Activated naive CD4-positive, alpha-beta T cell treated with anti-CD3 and anti-CD28 coated beads for 36 hours (primary cell): ENCODE measurements at regions not wholly inside any gene's neighbourhood (a gene's known extent, or its start where the extent isn't known, plus 50 kb on each side); places are given as distances from the start of the nearest gene placed in this dataset.
"Not testable (repeated sequence)": the region's sequence is repeated elsewhere in the genome, so short reads cannot be mapped to it uniquely, and the experiment has no call there.

Experiments
- CTCF ChIA-PET: fragments of 350-600 bp; sonication (Branson Sonifier 250); formaldehyde crosslinking; loops from one replicate; lab custom pipeline; 2021; ENCODE audit warnings: antibody characterized with exemption; lab: Charles Lee
- DNase-seq: peaks from one replicate; pipeline ENCODE4 v3.0.0-alpha.2; 2020
- H3K27ac Mint-ChIP-seq: one replicate; pipeline ENCODE4 v1.8.0; 2021; ENCODE audit warnings: mild to moderate bottlenecking, mixed read lengths
- H3K27me3 Mint-ChIP-seq: one replicate; pipeline ENCODE4 v1.8.0; 2021; ENCODE audit warnings: low read depth, mixed read lengths
- H3K36me3 Mint-ChIP-seq: one replicate; pipeline ENCODE4 v1.8.0; 2021; ENCODE audit warnings: low read depth, mixed read lengths
- H3K4me1 Mint-ChIP-seq: one replicate; pipeline ENCODE4 v1.8.0; 2021; ENCODE audit warnings: low read depth, mixed read lengths
- H3K4me3 Mint-ChIP-seq: one replicate; pipeline ENCODE4 v1.8.0; 2021; ENCODE audit warnings: mild to moderate bottlenecking, moderate library complexity, mixed read lengths
- H3K9me3 Mint-ChIP-seq: one replicate; pipeline ENCODE4 v1.8.0; 2021; ENCODE audit warnings: mixed read lengths
- intact Hi-C: fragments of 100-400 bp; cut with micrococcal nuclease; formaldehyde crosslinking; loops from one replicate; pipeline ENCODE4 v1.15.1; 2023

DNA sequence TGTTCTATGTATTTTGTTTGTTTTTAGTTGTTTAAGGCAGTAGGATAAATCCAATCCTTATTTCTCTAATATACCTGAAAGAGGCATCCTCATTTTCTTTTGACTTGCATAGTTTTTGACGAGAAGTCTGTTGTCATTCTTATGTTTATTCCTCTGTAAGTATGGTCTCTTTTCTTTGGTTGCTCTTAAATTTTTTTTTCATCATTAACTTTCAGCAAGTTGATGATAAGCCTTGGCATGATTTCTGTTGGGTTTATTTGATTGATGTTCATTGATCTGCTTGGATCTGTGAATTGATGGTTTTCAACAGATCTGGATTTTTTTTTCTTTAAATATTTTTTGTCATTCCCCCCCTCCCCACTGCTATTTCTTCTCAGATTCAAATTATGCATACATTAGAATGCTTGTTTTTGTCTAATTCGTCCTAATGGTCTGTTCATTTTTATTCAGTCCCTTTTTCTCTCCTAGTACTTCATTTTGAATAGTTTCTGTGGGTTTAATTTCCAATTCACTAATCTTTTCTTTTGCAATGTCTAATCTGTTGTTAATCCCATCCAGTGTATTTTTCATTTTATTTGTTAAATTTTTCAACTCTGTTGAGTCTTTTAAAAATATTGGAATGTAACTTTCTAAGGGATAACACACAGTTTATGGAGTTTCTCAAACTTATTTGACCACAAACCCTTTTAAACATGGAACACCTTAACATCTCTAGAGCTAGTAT is 495.9 kb downstream of the CSNK1G3 start:
- CTCF ChIA-PET = no interaction called here
- no peak overlapping the region for H3K4me3 Mint-ChIP-seq
- intact Hi-C loops = no loop called here

DNA sequence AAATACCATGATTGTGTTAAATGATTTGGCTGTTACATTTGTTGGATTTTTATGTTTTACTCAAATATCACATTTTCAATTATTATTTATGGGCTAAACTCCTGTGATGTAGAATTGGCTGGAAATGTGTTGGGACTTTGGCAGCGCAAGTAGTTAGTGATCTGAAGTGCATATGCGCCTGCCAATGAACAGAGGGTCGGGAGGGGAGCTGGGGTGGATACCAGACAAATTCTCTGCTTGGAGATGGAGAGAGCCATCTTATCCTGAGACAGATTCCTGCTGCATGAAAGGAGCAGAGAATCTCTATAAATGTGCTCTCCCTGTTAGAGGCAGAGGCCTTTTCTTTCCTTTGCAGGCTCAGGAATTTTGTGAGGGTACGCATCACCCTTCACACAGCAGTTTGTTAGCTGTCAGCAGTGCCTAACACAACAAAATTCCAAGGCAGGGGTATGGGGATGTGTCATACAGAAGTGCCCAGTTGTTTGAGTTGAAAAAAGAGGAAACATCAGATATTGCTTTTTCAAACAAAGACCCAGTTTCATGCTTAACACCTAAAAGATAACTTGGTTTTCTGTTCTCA is 489.1 kb downstream of the CSNK1G3 start:
- CTCF ChIA-PET = no interaction called here
- Mint-ChIP-seq H3K36me3 (no peaks in the 10 kb centered on the region), H3K4me3 (no peak overlapping the region), H3K4me1 (no peaks in the 10 kb centered on the region), H3K27me3 (no peaks in the 10 kb centered on the region), H3K27ac (no peak overlapping the region), H3K9me3 (peaks cover 5% of the 10 kb centered on the region)
- intact Hi-C loops = no loop called here
- no peak for DNase-seq

More for the DNA sequence above, 495.9 kb downstream of the CSNK1G3 start:
- no peaks in the 10 kb centered on the region for H3K36me3 Mint-ChIP-seq
- no peak overlapping the region for H3K27ac Mint-ChIP-seq
- H3K9me3 Mint-ChIP-seq = peaks cover 17% of the 10 kb centered on the region
- no peaks in the 10 kb centered on the region for H3K27me3 Mint-ChIP-seq
- no peaks in the 10 kb centered on the region for H3K4me1 Mint-ChIP-seq
- DNase-seq = no peak

DNA sequence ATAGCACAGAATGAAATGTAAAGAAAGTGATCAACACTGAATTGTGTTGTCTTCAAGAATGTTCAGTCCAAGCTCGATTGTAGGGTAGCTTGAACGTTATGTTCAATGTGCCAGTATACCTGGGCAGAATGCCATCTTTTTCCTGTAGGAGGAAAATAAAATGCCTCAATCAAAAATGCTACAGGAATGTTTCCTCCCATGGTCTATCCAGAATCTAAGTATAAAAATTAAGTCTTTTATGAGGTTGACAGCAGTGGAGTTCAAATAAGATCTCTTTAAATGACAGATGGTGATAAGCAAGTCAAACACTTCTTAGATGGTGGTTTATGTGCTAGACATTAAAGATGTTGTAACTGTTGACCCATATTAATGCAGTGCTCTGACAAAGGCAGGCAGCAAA is 488.6 kb downstream of the CSNK1G3 start:
- intact Hi-C loops = no loop called here
- no peak for DNase-seq
- no peaks in the 10 kb centered on the region for H3K4me1 Mint-ChIP-seq
- H3K36me3 Mint-ChIP-seq = no peaks in the 10 kb centered on the region
- no peak overlapping the region for H3K27ac Mint-ChIP-seq
- H3K9me3 Mint-ChIP-seq = peaks cover 2% of the 10 kb centered on the region
- no peak overlapping the region for H3K4me3 Mint-ChIP-seq
- CTCF ChIA-PET = no interaction called here
- H3K27me3 Mint-ChIP-seq = no peaks in the 10 kb centered on the region

DNA sequence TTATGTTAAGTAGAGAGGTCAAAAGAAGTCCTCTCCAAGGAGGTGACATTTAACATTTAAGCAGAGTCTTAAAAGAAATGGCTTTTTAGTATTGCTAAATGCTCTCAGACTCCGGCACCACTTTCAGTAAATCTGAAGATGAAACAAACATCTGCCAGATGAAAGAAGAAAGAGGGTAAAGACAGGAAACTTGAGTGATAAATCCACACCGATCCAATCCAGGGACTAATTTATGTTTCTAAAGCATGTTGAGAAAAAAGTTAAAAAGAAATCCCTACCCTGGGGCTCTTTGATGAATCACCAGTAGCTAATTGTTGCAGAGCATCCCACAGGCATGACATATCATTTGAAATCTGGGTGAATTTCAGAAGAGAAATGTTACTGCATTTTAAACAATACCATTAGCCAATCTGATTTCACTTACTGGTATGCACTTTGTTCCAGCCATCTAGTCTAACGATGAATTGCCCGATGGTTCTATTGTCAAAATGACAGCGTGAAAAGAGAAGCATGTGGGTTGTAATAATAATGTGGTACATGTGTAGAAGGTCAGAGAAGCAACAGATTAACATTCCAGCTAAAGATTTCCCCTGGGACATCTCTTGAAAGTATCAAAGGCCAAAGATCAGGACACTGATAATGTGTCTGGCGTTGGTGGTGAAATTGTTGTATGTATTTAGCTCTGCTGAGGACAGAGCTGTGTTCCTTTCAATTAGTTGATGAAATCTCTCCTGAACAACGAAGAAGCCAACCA is 485.7 kb downstream of the CSNK1G3 start:
- DNase-seq = no peak
- Mint-ChIP-seq H3K4me3 (no peak overlapping the region), H3K27ac (no peak overlapping the region), H3K36me3 (no peaks in the 10 kb centered on the region), H3K9me3 (peaks cover 2% of the 10 kb centered on the region), H3K27me3 (no peaks in the 10 kb centered on the region), H3K4me1 (no peaks in the 10 kb centered on the region)
- intact Hi-C loops = no loop called here
- CTCF ChIA-PET = no interaction called here

DNA sequence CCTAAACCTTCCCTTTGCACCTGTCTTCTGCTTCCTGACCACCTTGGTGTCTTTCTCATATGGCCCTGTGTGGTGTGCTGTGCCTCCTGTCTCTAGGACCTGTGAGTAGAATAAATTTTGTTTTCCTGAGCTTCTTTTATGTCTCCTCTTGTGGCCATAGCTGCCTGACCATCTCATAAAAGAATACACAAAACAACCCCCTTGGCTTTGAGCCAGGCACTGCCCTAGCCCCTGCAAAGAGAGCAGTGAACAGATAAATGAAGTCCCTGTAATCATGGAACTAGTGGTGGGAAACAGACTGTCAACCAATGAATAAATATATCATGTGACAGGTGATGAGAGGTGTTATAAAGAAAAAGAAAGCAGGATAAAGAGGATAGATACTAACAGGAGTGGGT is 485.1 kb downstream of the CSNK1G3 start:
- Mint-ChIP-seq H3K27me3 (no peaks in the 10 kb centered on the region), H3K9me3 (no peaks in the 10 kb centered on the region), H3K27ac (no peak overlapping the region), H3K36me3 (no peaks in the 10 kb centered on the region), H3K4me1 (no peaks in the 10 kb centered on the region), H3K4me3 (no peak overlapping the region)
- CTCF ChIA-PET = no interaction called here
- intact Hi-C loops = no loop called here
- DNase-seq = no peak

DNA sequence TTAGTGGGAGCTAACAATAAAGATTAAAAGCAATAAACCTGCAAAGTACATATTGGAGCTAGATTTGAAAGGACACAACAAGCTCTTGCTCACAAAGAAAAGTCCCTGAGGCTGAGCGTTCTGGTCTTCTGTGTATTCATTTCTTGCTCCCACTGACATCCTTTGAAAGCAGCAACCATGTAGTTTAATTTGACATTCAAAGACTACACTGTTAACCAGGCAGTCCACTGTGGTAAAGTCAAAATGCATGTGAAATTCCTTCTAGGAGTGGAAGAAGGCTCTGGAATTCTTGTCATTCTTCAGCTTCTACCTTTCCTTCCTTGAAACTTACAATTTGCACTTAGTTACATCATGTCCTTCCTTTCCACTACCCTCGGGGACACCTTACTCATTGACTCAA is 480.7 kb downstream of the CSNK1G3 start:
- CTCF ChIA-PET = interaction anchor here (0.6 kb wide), 1 partner anchor 7 kb away, joined by 4 read pairs; no protein-coding TSS in a partner anchor
- intact Hi-C loops = no loop called here
- no peaks in the 10 kb centered on the region for H3K9me3 Mint-ChIP-seq
- no peak for DNase-seq
- H3K4me3 Mint-ChIP-seq = no peak overlapping the region
- no peaks in the 10 kb centered on the region for H3K4me1 Mint-ChIP-seq
- no peaks in the 10 kb centered on the region for H3K27me3 Mint-ChIP-seq
- no peaks in the 10 kb centered on the region for H3K36me3 Mint-ChIP-seq
- H3K27ac Mint-ChIP-seq = no peak overlapping the region

DNA sequence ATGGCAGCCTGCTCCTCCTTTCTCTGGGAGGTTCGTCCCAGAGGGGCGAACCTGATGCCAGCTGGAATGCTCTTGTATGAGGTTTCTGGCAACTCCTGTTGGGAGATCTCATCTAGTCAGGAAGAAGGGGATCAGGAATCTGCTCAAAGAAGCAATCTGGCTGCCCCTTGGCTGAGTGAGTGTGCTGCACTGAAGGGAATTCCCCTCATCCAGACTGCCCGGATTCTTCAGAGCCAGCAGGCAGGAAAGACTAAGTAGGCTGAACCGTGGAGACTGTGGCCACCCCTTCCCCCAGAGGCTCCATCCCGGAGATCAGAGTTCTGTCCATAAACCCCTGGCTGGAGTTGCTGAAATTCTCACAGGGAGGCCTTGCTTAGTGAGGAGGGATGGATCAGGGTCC is 476.0 kb downstream of the CSNK1G3 start:
- Mint-ChIP-seq H3K27ac (no peak overlapping the region), H3K4me1 (no peaks in the 10 kb centered on the region), H3K9me3 (peaks cover 13% of the 10 kb centered on the region), H3K27me3 (no peaks in the 10 kb centered on the region), H3K36me3 (no peaks in the 10 kb centered on the region), H3K4me3 (no peak overlapping the region)
- CTCF ChIA-PET = no interaction called here
- intact Hi-C loops = no loop called here
- no peak for DNase-seq

DNA sequence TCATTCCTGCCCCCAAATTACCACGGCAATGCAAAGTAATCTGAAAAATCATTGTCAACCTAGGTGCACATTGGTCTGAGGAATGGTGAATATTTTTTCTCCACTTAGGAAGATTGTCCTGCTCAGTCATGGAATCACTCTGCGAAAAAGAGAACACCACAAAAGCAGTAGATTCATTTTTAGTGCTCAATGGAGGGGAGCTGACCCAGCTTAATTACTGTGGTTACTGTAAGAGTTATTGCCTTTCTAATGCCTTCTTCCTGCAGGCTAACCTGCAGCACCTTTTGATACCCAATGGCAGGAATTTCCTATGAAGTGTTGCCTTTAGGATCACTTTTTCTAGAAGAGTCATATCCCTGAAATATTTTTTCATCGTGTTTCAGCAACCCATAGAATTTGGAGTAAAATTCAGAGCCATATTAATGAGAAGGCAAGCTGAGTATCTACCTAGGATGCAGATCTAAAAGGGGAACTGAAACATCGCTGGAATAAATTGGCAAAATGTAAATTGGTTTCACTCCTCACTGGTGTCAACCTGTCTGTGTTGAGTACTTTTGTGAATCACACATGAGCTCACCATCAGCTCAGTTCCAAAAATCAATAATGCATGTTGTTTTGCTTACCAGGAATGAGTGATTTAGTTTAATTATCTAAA is 464.5 kb downstream of the CSNK1G3 start:
- no peak overlapping the region for H3K27ac Mint-ChIP-seq
- CTCF ChIA-PET = no interaction called here
- H3K4me1 Mint-ChIP-seq = no peaks in the 10 kb centered on the region
- peaks cover 1% of the 10 kb centered on the region for H3K9me3 Mint-ChIP-seq
- H3K36me3 Mint-ChIP-seq = no peaks in the 10 kb centered on the region
- no peak for DNase-seq
- intact Hi-C loops = no loop called here
- no peaks in the 10 kb centered on the region for H3K27me3 Mint-ChIP-seq
- no peak overlapping the region for H3K4me3 Mint-ChIP-seq

DNA sequence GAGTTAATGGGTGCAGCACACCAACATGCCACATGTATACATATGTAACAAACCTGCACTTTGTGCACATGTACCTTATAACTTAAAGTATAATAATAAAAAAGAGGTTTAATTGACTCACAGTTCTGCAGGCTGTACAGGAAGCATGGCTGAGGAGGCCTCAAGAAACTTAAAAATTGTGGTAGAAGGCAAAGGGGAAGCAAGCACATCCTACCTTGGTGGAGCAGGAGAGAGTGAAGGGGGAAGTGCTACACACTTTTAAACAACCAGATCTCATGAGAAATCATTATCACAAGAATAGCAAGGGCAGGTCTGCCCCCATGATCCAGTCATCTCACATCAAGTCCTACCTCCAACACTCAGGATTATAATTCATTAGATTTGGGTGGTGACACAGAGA is 463.5 kb downstream of the CSNK1G3 start:
- H3K27me3 Mint-ChIP-seq, intact Hi-C loops, H3K27ac Mint-ChIP-seq, H3K4me1 Mint-ChIP-seq, CTCF ChIA-PET, H3K4me3 Mint-ChIP-seq, H3K36me3 Mint-ChIP-seq, H3K9me3 Mint-ChIP-seq, DNase-seq: not testable (repeated sequence)

DNA sequence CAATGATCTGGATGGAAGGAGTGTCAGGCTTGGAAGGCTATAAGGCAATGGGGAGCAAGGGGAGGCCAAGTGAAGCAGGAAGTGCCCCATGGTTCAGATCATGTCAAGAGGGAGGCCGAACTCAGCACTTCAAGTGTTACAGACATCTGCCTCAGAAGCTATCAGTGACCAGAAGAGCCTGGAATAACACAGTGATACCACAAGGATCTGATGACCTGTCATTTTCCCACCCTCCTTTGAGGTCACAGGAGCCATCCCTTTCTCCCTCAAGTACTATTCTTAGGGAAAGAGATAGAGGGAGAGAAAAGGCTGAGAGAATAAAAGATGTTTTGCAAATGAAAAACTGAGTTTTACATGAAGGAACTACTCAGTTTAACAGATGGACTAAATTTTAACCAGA is 454.8 kb downstream of the CSNK1G3 start:
- CTCF ChIA-PET = no interaction called here
- no peak for DNase-seq

DNA sequence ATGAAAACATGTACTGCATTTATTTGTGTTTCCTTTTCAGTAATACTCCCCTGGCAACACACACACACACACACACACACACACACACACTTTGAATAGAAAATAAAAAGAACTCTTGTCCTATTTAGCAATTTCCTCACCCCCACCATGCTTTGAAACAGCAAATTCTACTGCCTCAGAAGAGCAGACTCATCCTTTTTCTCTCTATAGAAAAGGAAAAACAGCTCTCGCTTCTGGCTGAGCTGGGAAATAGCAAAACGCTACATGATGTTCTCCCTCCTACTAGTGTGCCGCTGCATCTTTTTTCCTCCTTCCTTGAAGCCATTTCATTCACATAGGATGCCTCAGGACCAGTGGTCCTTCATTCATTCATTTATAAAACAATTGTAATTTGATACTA is 453.6 kb downstream of the CSNK1G3 start:
- DNase-seq = no peak
- Mint-ChIP-seq H3K9me3 (peaks cover 5% of the 10 kb centered on the region), H3K36me3 (no peaks in the 10 kb centered on the region), H3K27ac (no peak overlapping the region), H3K27me3 (no peaks in the 10 kb centered on the region), H3K4me1 (no peaks in the 10 kb centered on the region), H3K4me3 (no peak overlapping the region)
- intact Hi-C loops = no loop called here
- CTCF ChIA-PET = no interaction called here

More for the DNA sequence above, 454.8 kb downstream of the CSNK1G3 start:
- H3K4me1 Mint-ChIP-seq = no peaks in the 10 kb centered on the region
- H3K36me3 Mint-ChIP-seq = no peaks in the 10 kb centered on the region
- no peaks in the 10 kb centered on the region for H3K27me3 Mint-ChIP-seq
- intact Hi-C loops = no loop called here
- H3K9me3 Mint-ChIP-seq = peaks cover 3% of the 10 kb centered on the region
- no peak overlapping the region for H3K27ac Mint-ChIP-seq
- no peak overlapping the region for H3K4me3 Mint-ChIP-seq

DNA sequence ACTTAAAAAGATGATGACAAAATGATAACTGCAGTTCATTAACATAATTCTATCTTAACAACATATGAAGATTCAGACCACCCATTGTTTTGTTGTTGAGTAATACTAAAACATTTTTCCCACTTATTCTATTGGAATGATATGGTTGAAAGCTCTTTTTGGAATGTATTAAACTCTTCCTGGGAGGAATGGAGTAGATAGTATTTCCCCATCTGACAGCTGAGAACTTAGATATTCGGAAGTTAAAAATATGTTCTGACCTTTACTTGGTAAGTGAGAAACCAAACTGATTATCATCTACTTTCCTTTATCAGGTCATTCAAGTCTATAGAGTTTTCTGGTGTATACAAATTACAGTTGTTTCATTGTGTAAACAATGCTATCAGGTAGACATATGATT is 452.9 kb downstream of the CSNK1G3 start:
- H3K9me3 Mint-ChIP-seq = peaks cover 5% of the 10 kb centered on the region
- intact Hi-C loops = no loop called here
- no peaks in the 10 kb centered on the region for H3K4me1 Mint-ChIP-seq
- no peak overlapping the region for H3K4me3 Mint-ChIP-seq
- CTCF ChIA-PET = no interaction called here
- no peak overlapping the region for H3K27ac Mint-ChIP-seq
- no peaks in the 10 kb centered on the region for H3K27me3 Mint-ChIP-seq
- H3K36me3 Mint-ChIP-seq = no peaks in the 10 kb centered on the region
- no peak for DNase-seq
